ENCODE measurements at regions not wholly inside any gene's neighbourhood (a gene's known extent, or its start where the extent isn't known, plus 50 kb on each side); places are given as distances from the start of the nearest gene placed in this dataset. TPM values are rescaled to one million over a fixed set of nuclear protein-coding genes. Genes with fewer than 3 reads are reported as not detected.

GRCh38 chr4:14943749-14944148 is 58.5 kb upstream of the CPEB2 start:
- Histone ChIP-seq H3K9me3 (ENCODE audit: control insufficient read depth, insufficient read depth, low read length) (no peaks in the 10 kb centered on the region), H3K27me3 (ENCODE audit: control insufficient read depth, insufficient read depth, low read length) (no peaks in the 10 kb centered on the region), H3K4me3 (ENCODE audit: low read depth, low read length) (no peak overlapping the region), H3K27ac (ENCODE audit: low read depth, low read length) (no peak overlapping the region)
- TF ChIP-seq CTCF (IDR thresholded peaks at IDR 0.05; ENCODE audit: low read depth, low read length), result no peak
- ChIA-PET CTCF (no interaction called here), POLR2A (no interaction called here)
- no peak for DNase-seq (ENCODE audit: low read depth, low spot score)

DNA sequence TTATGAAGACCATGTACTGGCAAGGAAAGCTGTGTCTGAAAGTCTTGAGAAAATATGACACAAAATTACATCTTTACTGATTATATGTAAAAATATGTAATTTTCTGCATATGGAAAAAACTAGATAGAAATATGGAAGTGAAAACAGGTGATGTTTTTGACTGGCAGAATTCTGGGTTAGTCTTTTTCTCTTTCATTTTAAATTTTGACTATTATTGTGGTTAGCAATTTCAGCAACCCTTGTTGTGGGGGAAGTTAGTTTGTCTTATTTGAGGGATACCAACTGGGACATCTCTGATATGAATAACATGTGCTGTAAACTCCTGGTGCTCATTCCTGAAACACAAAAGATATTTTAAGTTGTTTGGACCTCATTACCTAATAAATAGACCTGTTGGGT is 49.9 kb upstream of the CPEB2 start:
- Histone ChIP-seq H3K27ac (ENCODE audit: low read depth, low read length) (no peak overlapping the region), H3K27me3 (ENCODE audit: control insufficient read depth, insufficient read depth, low read length) (no peaks in the 10 kb centered on the region), H3K4me3 (ENCODE audit: low read depth, low read length) (no peak overlapping the region), H3K9me3 (ENCODE audit: control insufficient read depth, insufficient read depth, low read length) (no peaks in the 10 kb centered on the region)
- ChIA-PET POLR2A (no interaction called here), CTCF (no interaction called here)
- DNase-seq (ENCODE audit: low read depth, low spot score), result no peak
- no peak for TF ChIP-seq CTCF (IDR thresholded peaks at IDR 0.05; ENCODE audit: low read depth, low read length)

Small RNA genes in the stretch of these regions (small RNA-seq; reads per million reads assigned to genes)
- not detected for gene RF00092 (ENCODE audit: insufficient read length, low read depth)
